ENCODE measurements at regions not wholly inside any gene's neighbourhood (a gene's known extent, or its start where the extent isn't known, plus 50 kb on each side); places are given as distances from the start of the nearest gene placed in this dataset.

- H3K27me3 ChIP-seq: no peaks in the 10 kb centered on the region
- H3K9me3 ChIP-seq: no peaks in the 10 kb centered on the region
- WGBS, 2 donors (ENCODE audit: low coverage in 1 of 2): 74 to 84% methylated on average over 4 to 7 of the region's 7 CpGs
- no peak for TF ChIP-seq EP300 (IDR thresholded peaks at IDR 0.05)
- TF ChIP-seq POLR2A (IDR thresholded peaks at IDR 0.05): no peak
- no peak for TF ChIP-seq POLR2AphosphoS5 (IDR thresholded peaks at IDR 0.05)
- no peak for TF ChIP-seq CTCF (IDR thresholded peaks at IDR 0.05)
- no peaks in the 10 kb centered on the region for H3K36me3 ChIP-seq
- no peak overlapping the region for H3K27ac ChIP-seq
- ATAC-seq: no peak
- H3K4me1 ChIP-seq: no peaks in the 10 kb centered on the region
- H3K4me3 ChIP-seq: no peak overlapping the region
These were observed 1113.4 kb upstream of the MIR17HG start for GRCh38 chr13:90233933-90234672.

GRCh38 chr13:90237852-90238251 lies 1109.6 kb upstream of the MIR17HG start:
- Histone ChIP-seq H3K27ac (no peak overlapping the region), H3K4me1 (no peaks in the 10 kb centered on the region), H3K9me3 (no peaks in the 10 kb centered on the region), H3K36me3 (no peaks in the 10 kb centered on the region), H3K27me3 (no peaks in the 10 kb centered on the region), H3K4me3 (no peak overlapping the region)
- TF ChIP-seq POLR2A (IDR thresholded peaks at IDR 0.05) (no peak), EP300 (IDR thresholded peaks at IDR 0.05) (no peak), CTCF (IDR thresholded peaks at IDR 0.05) (no peak), POLR2AphosphoS5 (IDR thresholded peaks at IDR 0.05) (no peak)
- ATAC-seq: no peak

DNA sequence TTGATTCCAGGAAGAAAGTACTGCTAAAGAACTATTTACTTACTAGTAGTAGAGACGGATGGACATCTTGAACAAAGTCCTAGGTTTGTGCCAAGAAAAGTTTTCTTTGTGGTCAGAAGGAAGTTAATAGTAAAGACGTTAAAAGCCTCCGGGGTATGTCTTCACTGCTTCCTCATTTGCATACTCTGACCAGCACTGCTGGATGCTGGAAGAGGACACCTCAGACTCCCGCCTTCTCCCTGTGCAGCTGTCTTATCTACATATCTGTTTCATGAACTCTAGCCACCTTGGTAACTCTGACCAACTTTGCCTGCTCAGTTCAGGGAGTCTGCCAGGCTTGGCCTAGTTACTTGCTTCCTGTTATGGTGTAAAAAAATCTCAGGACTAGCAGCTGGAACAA lies 1109.1 kb upstream of the MIR17HG start:
- no peak overlapping the region for H3K27ac ChIP-seq
- H3K27me3 ChIP-seq: no peaks in the 10 kb centered on the region
- no peak overlapping the region for H3K4me3 ChIP-seq
- no peaks in the 10 kb centered on the region for H3K4me1 ChIP-seq
- TF ChIP-seq POLR2AphosphoS5 (IDR thresholded peaks at IDR 0.05): no peak
- TF ChIP-seq POLR2A (IDR thresholded peaks at IDR 0.05): no peak
- TF ChIP-seq EP300 (IDR thresholded peaks at IDR 0.05): no peak
- no peak for TF ChIP-seq CTCF (IDR thresholded peaks at IDR 0.05)
- H3K36me3 ChIP-seq: no peaks in the 10 kb centered on the region
- 39 to 67% methylated on average over 4 of the region's 4 CpGs for WGBS, 2 donors (ENCODE audit: low coverage in 1 of 2)
- ATAC-seq: no peak
- no peaks in the 10 kb centered on the region for H3K9me3 ChIP-seq

DNA sequence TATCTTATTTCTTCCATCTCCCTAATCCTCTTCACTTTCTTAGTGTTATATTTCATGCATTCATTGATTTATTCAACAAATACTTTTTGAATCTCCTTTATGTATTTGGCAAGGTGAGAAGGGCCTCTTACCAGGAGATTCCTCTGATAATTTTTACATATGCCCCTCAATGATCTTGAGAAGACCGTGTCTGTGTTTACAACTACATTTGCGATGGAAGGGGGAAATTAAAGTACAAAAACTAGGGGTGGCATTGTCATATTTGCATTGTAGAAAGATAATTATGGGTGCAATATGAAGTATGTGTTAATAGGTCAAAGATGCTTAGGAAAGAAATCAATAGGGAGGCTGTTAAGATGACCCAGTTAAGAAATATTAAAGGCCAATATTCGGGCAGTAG lies 1108.4 kb upstream of the MIR17HG start:
- Histone ChIP-seq H3K9me3 (no peaks in the 10 kb centered on the region), H3K36me3 (no peaks in the 10 kb centered on the region), H3K27ac (no peak overlapping the region), H3K4me3 (no peak overlapping the region), H3K4me1 (no peaks in the 10 kb centered on the region), H3K27me3 (no peaks in the 10 kb centered on the region)
- ATAC-seq: no peak
- 74 to 87% methylated on average over 3 of the region's 3 CpGs for WGBS, 2 donors (ENCODE audit: low coverage in 1 of 2)
- TF ChIP-seq CTCF (IDR thresholded peaks at IDR 0.05): no peak
- no peak for TF ChIP-seq POLR2AphosphoS5 (IDR thresholded peaks at IDR 0.05)
- TF ChIP-seq EP300 (IDR thresholded peaks at IDR 0.05): no peak
- TF ChIP-seq POLR2A (IDR thresholded peaks at IDR 0.05): no peak

- 100% methylated on average over 1 of the region's 1 CpG for WGBS, 2 donors (ENCODE audit: low coverage in 1 of 2)
- TF ChIP-seq POLR2AphosphoS5 (IDR thresholded peaks at IDR 0.05) (no peak), POLR2A (IDR thresholded peaks at IDR 0.05) (no peak), CTCF (IDR thresholded peaks at IDR 0.05) (no peak), EP300 (IDR thresholded peaks at IDR 0.05) (no peak)
- H3K27me3 ChIP-seq: no peaks in the 10 kb centered on the region
- no peak overlapping the region for H3K27ac ChIP-seq
- H3K4me3 ChIP-seq: no peak overlapping the region
- no peaks in the 10 kb centered on the region for H3K36me3 ChIP-seq
- ATAC-seq: no peak
- H3K4me1 ChIP-seq: no peaks in the 10 kb centered on the region
- no peaks in the 10 kb centered on the region for H3K9me3 ChIP-seq
These were observed 1101.5 kb upstream of the MIR17HG start for GRCh38 chr13:90246005-90246404.

Data from gastroesophageal sphincter (tissue), 4 donors.